GM12891 (cell line): ENCODE measurements at regions not wholly inside any gene's neighbourhood (a gene's known extent, or its start where the extent isn't known, plus 50 kb on each side); places are given as distances from the start of the nearest gene placed in this dataset.

Experiments used
- PAX5 ChIP-seq: IDR thresholded peaks from 2 replicates; pipeline ENCODE4 v1.6.1; 2011; ENCODE audit warnings: low read length, moderate library complexity, mild to moderate bottlenecking; ENCODE audit not compliant: insufficient read depth, severe bottlenecking
- POLR2A ChIP-seq: IDR thresholded peaks from 2 replicates; pipeline ENCODE4 v1.6.1; 2011; ENCODE audit warnings: low read depth, low read length, control low read depth
- POLR2AphosphoS5 ChIP-seq: IDR thresholded peaks from 2 replicates; pipeline ENCODE4 v1.6.1; 2011; ENCODE audit warnings: low read depth, low read length, control low read depth

- TF ChIP-seq PAX5, result no peak
- TF ChIP-seq POLR2A, result no peak
- no peak for TF ChIP-seq POLR2AphosphoS5
Observed at GRCh38 chr5:107100121-107100520, 570.6 kb downstream of the EFNA5 start.
